ENCODE measurements at regions not wholly inside any gene's neighbourhood (a gene's known extent, or its start where the extent isn't known, plus 50 kb on each side); places are given as distances from the start of the nearest gene placed in this dataset.

DNA sequence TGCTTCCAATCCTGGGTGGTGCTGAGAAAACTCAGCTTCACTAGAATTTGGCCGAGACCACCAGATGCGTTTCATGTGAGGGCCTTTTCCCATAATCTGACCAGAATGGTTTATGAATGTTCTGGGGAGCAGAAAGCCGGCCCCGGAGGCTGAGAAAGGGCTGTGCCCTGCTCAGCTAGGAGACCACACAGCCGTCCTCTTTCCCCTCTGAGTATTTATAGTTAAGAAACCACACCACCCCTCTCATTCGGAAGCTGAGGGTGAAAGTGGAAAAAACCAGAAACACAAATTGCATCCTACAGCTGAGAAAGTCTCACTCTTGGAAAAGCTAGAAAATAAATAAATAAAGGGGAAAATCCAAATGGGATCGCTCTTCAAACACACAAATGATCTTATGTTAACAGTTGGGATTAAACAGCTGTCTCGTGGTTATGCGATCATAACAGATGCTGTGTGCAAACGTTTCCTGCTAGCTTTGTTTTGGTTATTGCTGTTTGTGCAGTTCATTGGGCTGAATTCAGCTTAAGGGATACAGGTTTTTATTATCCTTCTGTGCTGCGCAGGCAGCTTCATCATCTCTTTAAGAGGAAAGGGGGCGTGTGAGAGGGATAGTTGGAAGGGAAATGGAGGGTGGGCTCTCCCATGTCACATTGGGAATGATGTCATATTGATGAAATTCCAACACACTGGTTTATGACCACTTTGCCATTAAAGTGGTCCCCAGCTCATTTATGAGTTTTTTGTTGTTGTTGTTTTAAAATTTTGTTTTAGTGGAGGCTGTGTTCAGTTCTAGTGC lies 1026.2 kb upstream of the NR2F2 start:
- Mint-ChIP-seq H3K27ac (ENCODE audit: unreplicated experiment) (no peak overlapping the region), H3K4me1 (ENCODE audit: low read depth, unreplicated experiment) (peaks cover 2% of the 10 kb centered on the region), H3K36me3 (ENCODE audit: unreplicated experiment) (no peaks in the 10 kb centered on the region), H3K27me3 (ENCODE audit: unreplicated experiment) (peaks cover 2% of the 10 kb centered on the region), H3K4me3 (ENCODE audit: unreplicated experiment) (no peak overlapping the region), H3K9me3 (ENCODE audit: unreplicated experiment) (no peaks in the 10 kb centered on the region)
- no peak for DNase-seq
- TF ChIP-seq, protein P1, sequence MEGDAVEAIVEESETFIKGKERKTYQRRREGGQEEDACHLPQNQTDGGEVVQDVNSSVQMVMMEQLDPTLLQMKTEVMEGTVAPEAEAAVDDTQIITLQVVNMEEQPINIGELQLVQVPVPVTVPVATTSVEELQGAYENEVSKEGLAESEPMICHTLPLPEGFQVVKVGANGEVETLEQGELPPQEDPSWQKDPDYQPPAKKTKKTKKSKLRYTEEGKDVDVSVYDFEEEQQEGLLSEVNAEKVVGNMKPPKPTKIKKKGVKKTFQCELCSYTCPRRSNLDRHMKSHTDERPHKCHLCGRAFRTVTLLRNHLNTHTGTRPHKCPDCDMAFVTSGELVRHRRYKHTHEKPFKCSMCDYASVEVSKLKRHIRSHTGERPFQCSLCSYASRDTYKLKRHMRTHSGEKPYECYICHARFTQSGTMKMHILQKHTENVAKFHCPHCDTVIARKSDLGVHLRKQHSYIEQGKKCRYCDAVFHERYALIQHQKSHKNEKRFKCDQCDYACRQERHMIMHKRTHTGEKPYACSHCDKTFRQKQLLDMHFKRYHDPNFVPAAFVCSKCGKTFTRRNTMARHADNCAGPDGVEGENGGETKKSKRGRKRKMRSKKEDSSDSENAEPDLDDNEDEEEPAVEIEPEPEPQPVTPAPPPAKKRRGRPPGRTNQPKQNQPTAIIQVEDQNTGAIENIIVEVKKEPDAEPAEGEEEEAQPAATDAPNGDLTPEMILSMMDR (IDR thresholded peaks at IDR 0.05; ENCODE audit: partially characterized antibody, unreplicated experiment), result no peak

GRCh38 chr15:95304947-95305400 lies 1025.5 kb upstream of the NR2F2 start:
- Mint-ChIP-seq H3K36me3 (ENCODE audit: unreplicated experiment) (no peaks in the 10 kb centered on the region), H3K9me3 (ENCODE audit: unreplicated experiment) (no peaks in the 10 kb centered on the region), H3K4me1 (ENCODE audit: low read depth, unreplicated experiment) (peaks cover 2% of the 10 kb centered on the region), H3K27ac (ENCODE audit: unreplicated experiment) (no peak overlapping the region), H3K27me3 (ENCODE audit: unreplicated experiment) (peaks cover 2% of the 10 kb centered on the region), H3K4me3 (ENCODE audit: unreplicated experiment) (no peak overlapping the region)
- TF ChIP-seq, protein P1 (IDR thresholded peaks at IDR 0.05; ENCODE audit: partially characterized antibody, unreplicated experiment), result no peak
- DNase-seq, result no peak

DNA sequence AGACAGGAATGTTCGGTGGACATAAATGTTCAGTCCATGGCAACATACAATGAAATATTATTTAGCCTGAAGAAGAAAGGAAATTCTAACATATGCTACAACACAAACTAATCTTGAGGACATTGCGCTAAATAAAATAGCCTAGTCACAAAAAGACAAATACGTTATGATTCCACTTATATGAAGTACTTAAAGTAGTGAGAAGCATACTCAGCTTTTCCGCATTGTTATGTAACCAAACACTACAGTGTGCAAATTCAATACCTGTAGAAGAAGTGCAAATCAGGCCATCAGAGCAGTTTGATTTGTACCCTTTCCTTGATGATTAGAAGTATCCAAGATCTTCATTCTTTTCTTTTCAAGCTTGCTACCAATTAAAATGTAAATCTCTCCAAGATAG lies 1023.4 kb upstream of the NR2F2 start:
- Mint-ChIP-seq H3K36me3 (ENCODE audit: unreplicated experiment) (no peaks in the 10 kb centered on the region), H3K9me3 (ENCODE audit: unreplicated experiment) (no peaks in the 10 kb centered on the region), H3K4me1 (ENCODE audit: low read depth, unreplicated experiment) (peaks cover 2% of the 10 kb centered on the region), H3K4me3 (ENCODE audit: unreplicated experiment) (no peak overlapping the region), H3K27ac (ENCODE audit: unreplicated experiment) (no peak overlapping the region), H3K27me3 (ENCODE audit: unreplicated experiment) (peaks cover 2% of the 10 kb centered on the region)
- DNase-seq, result no peak
- TF ChIP-seq, protein P1 (IDR thresholded peaks at IDR 0.05; ENCODE audit: partially characterized antibody, unreplicated experiment), result no peak

DNA sequence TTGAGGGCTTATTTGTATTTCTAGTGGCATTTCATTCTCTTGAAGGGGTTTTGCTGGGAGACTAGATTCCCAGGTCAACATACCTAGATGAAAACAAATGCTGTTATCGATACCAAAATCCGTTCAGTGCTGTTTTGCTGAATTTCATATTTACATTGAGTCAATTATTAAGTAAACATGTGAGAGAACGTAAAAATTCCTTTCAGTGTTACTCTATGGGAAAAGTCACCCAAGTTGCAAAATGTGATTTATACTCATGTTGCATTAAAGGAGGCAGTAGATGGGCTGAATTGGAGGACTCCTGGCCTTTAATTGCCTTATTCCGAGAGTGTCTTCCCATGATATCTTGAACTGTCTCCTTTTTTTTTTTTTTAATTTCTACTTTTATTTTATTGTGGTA lies 1011.3 kb upstream of the NR2F2 start:
- no peaks in the 10 kb centered on the region for H3K4me1 Mint-ChIP-seq (ENCODE audit: low read depth, unreplicated experiment)
- H3K27me3 Mint-ChIP-seq (ENCODE audit: unreplicated experiment), result no peaks in the 10 kb centered on the region
- TF ChIP-seq, protein P1 (IDR thresholded peaks at IDR 0.05; ENCODE audit: partially characterized antibody, unreplicated experiment), result no peak
- no peak for DNase-seq
- no peaks in the 10 kb centered on the region for H3K36me3 Mint-ChIP-seq (ENCODE audit: unreplicated experiment)
- H3K27ac Mint-ChIP-seq (ENCODE audit: unreplicated experiment), result no peak overlapping the region
- H3K9me3 Mint-ChIP-seq (ENCODE audit: unreplicated experiment), result no peaks in the 10 kb centered on the region
- no peak overlapping the region for H3K4me3 Mint-ChIP-seq (ENCODE audit: unreplicated experiment)

GRCh38 chr15:95323796-95324195 lies 1006.7 kb upstream of the NR2F2 start:
- DNase-seq, result no peak
- Mint-ChIP-seq H3K4me3 (ENCODE audit: unreplicated experiment) (no peak overlapping the region), H3K36me3 (ENCODE audit: unreplicated experiment) (no peaks in the 10 kb centered on the region), H3K9me3 (ENCODE audit: unreplicated experiment) (no peaks in the 10 kb centered on the region), H3K27me3 (ENCODE audit: unreplicated experiment) (peaks cover 3% of the 10 kb centered on the region), H3K4me1 (ENCODE audit: low read depth, unreplicated experiment) (no peaks in the 10 kb centered on the region), H3K27ac (ENCODE audit: unreplicated experiment) (no peak overlapping the region)
- TF ChIP-seq, protein P1 (IDR thresholded peaks at IDR 0.05; ENCODE audit: partially characterized antibody, unreplicated experiment), result no peak

Data from glutamatergic neuron (in vitro differentiated cells).